SH-SY5Y (cell line): ENCODE measurements at regions not wholly inside any gene's neighbourhood (a gene's known extent, or its start where the extent isn't known, plus 50 kb on each side); places are given as distances from the start of the nearest gene placed in this dataset.

ENCODE experiments used
- GATA2 ChIP-seq: IDR thresholded peaks from 2 replicates; pipeline ENCODE4 v1.6.1; 2011; ENCODE audit warnings: mild to moderate bottlenecking, low read depth, low read length
- GATA3 ChIP-seq: IDR thresholded peaks from 2 replicates; pipeline ENCODE4 v1.6.1; 2011; ENCODE audit warnings: low read depth, mild to moderate bottlenecking, low read length, moderate library complexity

GRCh38 chr15:92800013-92800412 is 100.1 kb upstream of the CHD2 start:
- TF ChIP-seq GATA3 (no peak), GATA2 (no peak)
